SK-N-MC (cell line): ENCODE measurements at regions not wholly inside any gene's neighbourhood (a gene's known extent, or its start where the extent isn't known, plus 50 kb on each side); places are given as distances from the start of the nearest gene placed in this dataset.

Experiments
- EZH2 ChIP-seq: fragments of 200-600 bp; sonication (generic); IDR thresholded peaks from one replicate; pipeline ENCODE4 v1.6.1; 2017; ENCODE audit warnings: antibody characterized with exemption
- POLR2AphosphoS5 ChIP-seq: IDR thresholded peaks from 2 replicates; pipeline ENCODE4 v1.6.1; 2012; ENCODE audit warnings: mild to moderate bottlenecking, low read depth, low read length, borderline replicate concordance

GRCh38 chr6:17045581-17046322 lies 56.1 kb upstream of the STMND1 start:
- no peak for TF ChIP-seq EZH2
- TF ChIP-seq POLR2AphosphoS5, result no peak
